Fibroblast of mammary gland (primary cell): ENCODE measurements at regions not wholly inside any gene's neighbourhood (a gene's known extent, or its start where the extent isn't known, plus 50 kb on each side); places are given as distances from the start of the nearest gene placed in this dataset.

Source experiments
- DNase-seq: peaks from one replicate; pipeline ENCODE4 v3.0.0-alpha.2; 2010; ENCODE audit warnings: low read depth
- H3K4me3 ChIP-seq: 2 replicates; pipeline ENCODE4 v1.5.1; 2011; ENCODE audit warnings: low read depth, mild to moderate bottlenecking, low read length, moderate library complexity; ENCODE audit not compliant: control insufficient read depth
- TF ChIP-seq, protein P1 (sequence below): conservative IDR thresholded peaks from 2 replicates; pipeline ENCODE4 v1.5.1; 2011; ENCODE audit warnings: low read depth, low read length, inconsistent platforms; ENCODE audit not compliant: control insufficient read depth, insufficient read depth

DNA sequence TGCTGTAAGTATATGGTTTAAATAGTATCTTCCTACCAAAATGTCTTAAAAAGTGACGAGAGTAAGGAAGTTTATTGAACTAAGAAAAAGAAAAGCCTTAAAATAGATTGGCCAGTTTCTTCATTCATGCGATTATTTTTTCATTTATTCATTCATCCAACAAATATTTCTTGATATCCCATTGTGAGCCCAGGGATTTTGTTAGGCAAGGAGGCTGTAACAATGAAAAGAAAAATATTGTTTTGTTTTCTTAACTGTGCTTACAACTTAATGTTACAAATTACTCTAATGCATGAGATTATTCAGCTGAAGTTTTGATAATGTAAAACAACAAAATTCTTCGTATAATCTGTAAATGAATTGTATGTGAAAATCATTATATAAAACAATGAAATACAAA is 882.0 kb downstream of the LTN1 start:
- DNase-seq, result no peak
- TF ChIP-seq, protein P1, sequence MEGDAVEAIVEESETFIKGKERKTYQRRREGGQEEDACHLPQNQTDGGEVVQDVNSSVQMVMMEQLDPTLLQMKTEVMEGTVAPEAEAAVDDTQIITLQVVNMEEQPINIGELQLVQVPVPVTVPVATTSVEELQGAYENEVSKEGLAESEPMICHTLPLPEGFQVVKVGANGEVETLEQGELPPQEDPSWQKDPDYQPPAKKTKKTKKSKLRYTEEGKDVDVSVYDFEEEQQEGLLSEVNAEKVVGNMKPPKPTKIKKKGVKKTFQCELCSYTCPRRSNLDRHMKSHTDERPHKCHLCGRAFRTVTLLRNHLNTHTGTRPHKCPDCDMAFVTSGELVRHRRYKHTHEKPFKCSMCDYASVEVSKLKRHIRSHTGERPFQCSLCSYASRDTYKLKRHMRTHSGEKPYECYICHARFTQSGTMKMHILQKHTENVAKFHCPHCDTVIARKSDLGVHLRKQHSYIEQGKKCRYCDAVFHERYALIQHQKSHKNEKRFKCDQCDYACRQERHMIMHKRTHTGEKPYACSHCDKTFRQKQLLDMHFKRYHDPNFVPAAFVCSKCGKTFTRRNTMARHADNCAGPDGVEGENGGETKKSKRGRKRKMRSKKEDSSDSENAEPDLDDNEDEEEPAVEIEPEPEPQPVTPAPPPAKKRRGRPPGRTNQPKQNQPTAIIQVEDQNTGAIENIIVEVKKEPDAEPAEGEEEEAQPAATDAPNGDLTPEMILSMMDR, result no peak
- H3K4me3 ChIP-seq, result no peak overlapping the region

DNA sequence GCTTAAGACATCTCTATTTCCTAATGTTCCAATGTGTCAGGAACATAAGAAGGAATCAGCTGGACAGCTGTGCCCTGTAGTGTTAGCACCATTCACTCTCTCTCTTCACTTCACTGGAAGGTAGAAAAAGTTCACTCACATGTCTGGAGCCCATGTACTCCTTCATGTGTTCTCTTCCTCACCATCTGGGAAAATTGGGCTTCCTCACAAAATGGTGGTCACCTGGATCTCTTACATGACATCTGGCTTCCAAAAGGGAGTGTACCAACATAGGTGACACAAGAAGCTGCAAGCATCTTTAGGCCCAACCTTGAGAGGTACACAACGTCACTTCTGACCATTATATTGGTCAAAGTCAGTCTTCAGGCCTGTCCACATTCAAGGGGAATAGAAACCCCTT is 882.6 kb downstream of the LTN1 start:
- no peak for DNase-seq
- TF ChIP-seq, protein P1, result no peak
- H3K4me3 ChIP-seq, result no peak overlapping the region

DNA sequence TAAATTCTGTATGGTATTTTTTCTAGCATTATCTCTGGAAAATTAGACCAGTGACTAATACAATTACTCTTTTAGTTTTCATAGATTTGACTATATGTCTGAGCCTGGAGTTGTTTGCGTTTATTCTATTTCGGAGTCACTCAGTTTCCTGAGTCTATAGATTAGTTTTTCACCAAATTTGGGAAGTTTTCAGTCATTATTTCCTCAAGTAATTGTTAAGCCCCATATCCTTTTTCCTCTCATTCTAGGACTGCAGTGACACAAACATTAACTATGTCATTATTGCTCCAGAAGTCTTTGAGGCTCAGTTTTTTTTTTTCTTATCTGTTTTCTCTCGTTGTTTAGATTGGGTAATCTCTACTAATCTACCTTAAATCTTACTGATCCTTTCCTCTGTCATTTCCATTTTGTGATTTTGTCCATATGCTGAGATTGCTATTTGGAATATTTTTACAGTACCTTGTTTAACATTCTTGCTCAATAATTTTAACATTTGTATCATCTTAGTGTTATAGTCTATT is 886.2 kb downstream of the LTN1 start:
- H3K4me3 ChIP-seq, result no peak overlapping the region
- TF ChIP-seq, protein P1, result no peak
- DNase-seq, result no peak

DNA sequence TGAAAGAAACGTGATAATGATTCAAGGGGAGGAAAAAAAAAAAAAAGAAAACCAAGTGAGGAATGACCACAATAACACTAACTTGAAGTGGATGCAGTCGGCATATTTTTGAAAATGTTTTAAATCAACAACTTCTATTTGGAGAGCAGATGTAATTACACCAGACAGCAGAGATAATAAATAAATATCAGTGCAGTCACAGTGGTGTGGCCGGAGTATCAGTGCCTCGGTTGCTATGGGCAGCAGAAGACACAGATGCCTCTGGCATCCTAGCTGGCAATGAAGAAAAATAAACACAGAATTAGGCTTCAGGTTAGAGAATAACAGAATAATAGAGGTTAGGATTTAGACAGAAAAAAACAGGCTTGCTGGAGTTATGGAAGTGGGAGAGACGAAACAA is 888.3 kb downstream of the LTN1 start:
- TF ChIP-seq, protein P1, result no peak
- DNase-seq, result no peak
- H3K4me3 ChIP-seq, result no peak overlapping the region

DNA sequence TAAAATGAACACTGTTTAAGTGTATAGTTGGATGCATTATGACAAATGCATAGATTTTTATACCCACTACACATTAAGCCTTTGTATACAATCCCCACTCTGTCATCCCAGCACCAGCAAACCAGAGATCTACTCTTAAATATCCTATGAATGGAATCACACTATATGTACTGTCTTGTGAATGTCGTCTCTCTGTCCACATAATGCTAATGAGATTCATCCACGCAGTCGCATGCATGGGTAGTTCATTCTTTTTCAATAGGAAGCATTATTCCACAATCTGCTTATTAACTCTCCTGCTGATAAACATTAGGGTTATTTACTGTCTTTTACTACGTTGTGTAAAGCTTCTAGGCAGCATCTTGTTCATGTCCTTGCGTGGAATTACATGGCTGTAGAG is 892.3 kb downstream of the LTN1 start:
- no peak for DNase-seq
- TF ChIP-seq, protein P1, result no peak
- H3K4me3 ChIP-seq, result no peak overlapping the region

DNA sequence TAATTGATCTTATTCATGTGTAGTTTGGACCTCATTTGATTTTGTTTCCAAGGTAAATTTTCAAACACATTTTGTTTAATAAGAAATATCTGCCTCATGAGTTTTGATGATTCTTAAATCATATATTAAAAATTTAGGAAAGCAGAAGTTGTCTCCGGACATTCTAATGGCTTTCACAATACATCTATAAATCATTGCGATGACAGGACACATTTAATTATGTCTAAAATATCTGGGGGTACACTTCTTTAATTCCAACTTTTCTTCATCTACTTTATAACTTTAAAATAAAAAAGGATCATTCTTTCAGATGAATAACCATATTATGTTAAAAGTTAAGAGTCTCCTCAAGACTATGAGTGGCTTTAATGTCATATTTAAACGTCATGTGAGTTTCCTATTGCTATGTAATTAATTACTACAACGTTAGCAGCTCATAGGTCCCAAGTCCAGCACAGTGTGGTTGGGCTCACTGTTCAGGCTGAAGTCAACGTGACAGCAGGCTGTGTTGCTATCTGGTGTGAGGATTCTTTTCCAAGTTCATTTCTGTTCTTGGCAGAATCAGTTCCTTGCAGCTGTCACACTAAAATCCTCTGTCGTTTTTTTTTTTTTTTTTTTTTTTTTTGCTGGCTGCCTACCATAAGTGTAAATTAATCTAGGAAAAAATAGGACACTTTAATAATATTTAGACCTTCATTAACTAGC is 893.5 kb downstream of the LTN1 start:
- H3K4me3 ChIP-seq, result no peak overlapping the region
- TF ChIP-seq, protein P1, result no peak
- DNase-seq, result peak; percentile 41
